Neuronal stem cell (in vitro differentiated cells): ENCODE measurements at regions not wholly inside any gene's neighbourhood (a gene's known extent, or its start where the extent isn't known, plus 50 kb on each side); places are given as distances from the start of the nearest gene placed in this dataset.

ENCODE experiments used
- DNase-seq: peaks from one replicate; pipeline ENCODE4 v3.0.0-alpha.2; 2013; ENCODE audit warnings: low spot score
- H2AFZ ChIP-seq: one replicate; pipeline ENCODE4 v1.6.1; 2013; ENCODE audit warnings: mild to moderate bottlenecking, low read length, inconsistent platforms
- H2AK5ac ChIP-seq: 2 replicates; pipeline ENCODE4 v1.6.1; 2013; ENCODE audit warnings: low read depth, mild to moderate bottlenecking, inconsistent platforms, low read length, moderate library complexity, mixed read lengths
- H2BK120ac ChIP-seq: 2 replicates; pipeline ENCODE4 v1.6.1; 2013; ENCODE audit warnings: low read depth, mild to moderate bottlenecking, inconsistent platforms, low read length, moderate library complexity, mixed read lengths
- H2BK12ac ChIP-seq: one replicate; pipeline ENCODE4 v1.6.1; 2013; ENCODE audit warnings: low read length, inconsistent platforms
- H2BK15ac ChIP-seq: 2 replicates; pipeline ENCODE4 v1.6.1; 2013; ENCODE audit warnings: mild to moderate bottlenecking, low read length, inconsistent platforms, mixed read lengths
- H2BK5ac ChIP-seq: one replicate; pipeline ENCODE4 v1.6.1; 2013; ENCODE audit warnings: inconsistent platforms, mild to moderate bottlenecking, low read length, moderate library complexity
- H3K14ac ChIP-seq: one replicate; pipeline ENCODE4 v1.6.1; 2013; ENCODE audit warnings: low read length, inconsistent platforms
- H3K18ac ChIP-seq: 2 replicates; pipeline ENCODE4 v1.6.1; 2013; ENCODE audit warnings: low read length, inconsistent platforms
- H3K23ac ChIP-seq: 2 replicates; pipeline ENCODE4 v1.6.1; 2013; ENCODE audit warnings: low read depth, mild to moderate bottlenecking, mixed read lengths, low read length, inconsistent platforms; ENCODE audit not compliant: poor library complexity
- H3K27ac ChIP-seq: replicated peaks from 3 replicates; pipeline ENCODE4 v1.5.1; 2013; ENCODE audit warnings: low read length, inconsistent platforms
- H3K27me3 ChIP-seq, 3 experiments: 2 replicates each; pipeline ENCODE4 v1.6.1; 2013; ENCODE audit warnings: low read length in 3 of 3, mild to moderate bottlenecking in 2 of 3, inconsistent platforms in 1 of 3, low read depth in 1 of 3, mixed read lengths in 1 of 3, moderate library complexity in 1 of 3; ENCODE audit not compliant: control insufficient read depth in 3 of 3, insufficient read depth in 3 of 3
- H3K36me3 ChIP-seq, 2 donors: replicated peaks in 1 of 2; 2 replicates each; pipeline ENCODE4 v1.6.1; 2013; ENCODE audit warnings: low read length in 2 of 2; ENCODE audit not compliant: control insufficient read depth in 2 of 2, insufficient read depth in 2 of 2
- H3K4ac ChIP-seq: 2 replicates; pipeline ENCODE4 v1.6.1; 2013; ENCODE audit warnings: inconsistent platforms, mild to moderate bottlenecking, low read length, moderate library complexity
- H3K4me1 ChIP-seq, 2 donors: 1 replicate in 1 of 2; 2 replicates in 1 of 2; pipeline ENCODE4 v1.6.1; 2013; ENCODE audit warnings: low read length in 2 of 2, low read depth in 1 of 2; ENCODE audit not compliant: control insufficient read depth in 2 of 2, insufficient read depth in 1 of 2
- H3K4me2 ChIP-seq: one replicate; pipeline ENCODE4 v1.6.1; 2013; ENCODE audit warnings: mild to moderate bottlenecking, low read length, inconsistent platforms; ENCODE audit not compliant: insufficient read depth, poor library complexity, severe bottlenecking
- H3K4me3 ChIP-seq, 2 donors: 2 replicates each; pipeline ENCODE4 v1.5.1; 2013; ENCODE audit warnings: low read length in 2 of 2, mild to moderate bottlenecking in 2 of 2, inconsistent platforms in 1 of 2, moderate library complexity in 1 of 2
- H3K79me1 ChIP-seq: one replicate; pipeline ENCODE4 v1.6.1; 2013; ENCODE audit warnings: low read depth, mild to moderate bottlenecking, inconsistent platforms, low read length, moderate library complexity
- H3K9ac ChIP-seq: one replicate; pipeline ENCODE4 v1.6.1; 2013; ENCODE audit warnings: mild to moderate bottlenecking, low read depth, low read length, inconsistent platforms; ENCODE audit not compliant: poor library complexity
- H3K9me3 ChIP-seq, 2 donors: replicated peaks in 1 of 2; 2 replicates each; pipeline versions ENCODE3 to v1.6.1; 2013; ENCODE audit warnings: low read length in 2 of 2, mild to moderate bottlenecking in 2 of 2, inconsistent platforms in 1 of 2, low read depth in 1 of 2, mixed read lengths in 1 of 2, moderate library complexity in 1 of 2; ENCODE audit not compliant: control insufficient read depth in 2 of 2, insufficient read depth in 1 of 2
- H4K8ac ChIP-seq: one replicate; pipeline ENCODE4 v1.6.1; 2013; ENCODE audit warnings: low read depth, mild to moderate bottlenecking, inconsistent platforms, low read length, moderate library complexity
- H4K91ac ChIP-seq: one replicate; pipeline ENCODE4 v1.6.1; 2013; ENCODE audit warnings: low read length, low read depth, mild to moderate bottlenecking, inconsistent platforms; ENCODE audit not compliant: poor library complexity
- WGBS, 2 donors: extraction: QIAGEN DNeasy Blood & Tissue Kit; methylation state at CpG; one replicate each; pipeline ENCODE4 v1.1.7; 2013; ENCODE audit warnings: missing lambda C conversion rate in 2 of 2, mixed read lengths in 1 of 2; ENCODE audit not compliant: insufficient read length in 2 of 2, insufficient replicate concordance in 1 of 2; ENCODE audit errors: extremely low coverage in 2 of 2; 5-methylcytosine and 5-hydroxymethylcytosine counted together

DNA sequence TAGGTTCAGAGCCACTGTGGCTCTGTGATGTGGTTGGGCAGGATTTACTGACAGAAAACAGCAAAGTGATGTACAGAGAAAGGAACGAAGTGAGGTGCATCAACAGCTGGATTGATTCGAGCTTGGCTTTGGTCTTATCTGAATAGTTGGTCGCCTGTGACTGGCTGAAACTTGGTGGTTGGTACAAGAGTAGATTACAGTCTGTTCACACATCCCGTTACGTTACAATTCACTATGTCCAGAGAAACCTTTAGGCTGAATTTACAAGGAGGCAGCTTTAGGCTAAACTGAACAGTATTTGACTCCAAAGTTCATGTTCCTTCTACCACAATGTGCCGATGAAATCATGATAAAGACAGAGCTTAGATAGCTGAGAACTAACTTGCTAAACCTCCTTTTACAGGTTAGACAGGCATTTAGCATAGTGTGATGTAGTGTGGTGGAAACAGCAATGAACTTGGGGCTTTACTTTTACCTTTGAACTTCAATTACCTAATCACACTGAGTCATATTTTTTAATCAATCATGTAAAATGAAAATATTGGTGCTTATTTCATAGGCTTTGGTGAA is 210.2 kb upstream of the PUM3 start:
- Histone ChIP-seq H4K91ac (no peak overlapping the region), H3K36me3 (no peaks in the 10 kb centered on the region), H2AK5ac (no peak overlapping the region), H3K27ac (no peak overlapping the region), H3K4me1 (no peaks in the 10 kb centered on the region), H3K4ac (no peak overlapping the region), H3K79me1 (no peaks in the 10 kb centered on the region), H3K4me3 (no peak overlapping the region), H3K4me2 (no peak overlapping the region), H3K23ac (no peak overlapping the region), H3K9me3 (no peaks in the 10 kb centered on the region), H2BK12ac (no peak overlapping the region), H4K8ac (no peak overlapping the region), H2BK15ac (no peak overlapping the region), H3K9ac (no peak overlapping the region), H3K27me3 (no peaks in the 10 kb centered on the region), H2AFZ (no peak overlapping the region), H3K14ac (no peak overlapping the region), H3K18ac (no peak overlapping the region), H2BK5ac (no peak overlapping the region), H2BK120ac (no peak overlapping the region)
- no peak for DNase-seq
- WGBS, 2 donors: no CpG with 5 or more reads among the region's 6 CpGs

DNA sequence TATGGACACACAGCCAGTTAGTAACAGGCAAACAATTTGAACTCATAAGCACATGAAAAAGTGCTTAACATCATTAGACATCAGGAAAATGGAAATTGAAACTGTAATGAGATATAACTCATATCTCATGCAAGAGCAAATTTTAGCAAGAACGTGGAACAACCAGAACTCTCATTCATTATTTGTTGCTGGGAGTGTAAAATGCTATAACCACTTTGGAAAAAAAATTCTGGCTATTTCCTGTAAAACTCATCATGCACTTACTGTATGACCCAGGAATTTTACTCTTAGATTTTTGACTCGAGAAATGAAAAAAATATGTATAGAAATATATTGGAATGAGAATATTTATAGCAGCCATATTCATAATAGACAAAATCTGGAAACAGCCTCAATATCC is 205.7 kb upstream of the PUM3 start:
- no CpG with 5 or more reads among the region's 2 CpGs for WGBS, 2 donors
- Histone ChIP-seq H2BK12ac (no peak overlapping the region), H2BK15ac (no peak overlapping the region), H3K9me3 (no peaks in the 10 kb centered on the region), H3K4me1 (peaks cover 0 to 3% of the 10 kb centered on the region in 2 donors), H3K14ac (no peak overlapping the region), H3K4me2 (no peak overlapping the region), H3K9ac (no peak overlapping the region), H3K36me3 (no peaks in the 10 kb centered on the region), H3K27me3 (no peaks in the 10 kb centered on the region), H3K4me3 (no peak overlapping the region), H3K18ac (no peak overlapping the region), H2AK5ac (no peak overlapping the region), H3K79me1 (no peaks in the 10 kb centered on the region), H2BK5ac (no peak overlapping the region), H3K4ac (no peak overlapping the region), H2BK120ac (no peak overlapping the region), H4K8ac (no peak overlapping the region), H4K91ac (no peak overlapping the region), H3K23ac (no peak overlapping the region), H2AFZ (no peak overlapping the region), H3K27ac (no peak overlapping the region)
- DNase-seq: no peak

DNA sequence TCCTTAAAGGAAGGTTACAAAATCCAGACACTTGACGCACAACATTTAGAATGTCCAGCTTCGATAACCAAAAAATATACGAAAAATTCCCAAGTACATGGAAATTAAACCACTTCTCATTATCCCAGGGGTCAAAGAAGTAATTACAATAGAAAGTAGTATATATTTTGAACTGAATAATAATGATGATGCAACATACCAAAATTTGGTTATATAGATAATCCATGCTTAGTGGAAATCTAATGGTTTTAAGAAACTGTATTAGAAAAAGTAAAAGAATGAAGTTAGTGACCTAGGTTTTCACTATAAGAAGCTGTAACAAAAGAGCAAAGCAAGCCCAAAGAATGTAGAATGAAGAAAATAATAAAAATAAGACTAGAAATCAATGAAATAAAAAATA is 204.0 kb upstream of the PUM3 start:
- Histone ChIP-seq H3K27ac (no peak overlapping the region), H3K18ac (no peak overlapping the region), H2BK15ac (no peak overlapping the region), H3K27me3 (no peaks in the 10 kb centered on the region), H3K36me3 (no peaks in the 10 kb centered on the region), H3K9ac (no peak overlapping the region), H2AK5ac (no peak overlapping the region), H2AFZ (no peak overlapping the region), H2BK120ac (no peak overlapping the region), H3K79me1 (no peaks in the 10 kb centered on the region), H3K23ac (no peak overlapping the region), H3K4me1 (peaks cover 0 to 3% of the 10 kb centered on the region in 2 donors), H3K4me2 (no peak overlapping the region), H3K9me3 (no peaks in the 10 kb centered on the region), H3K14ac (no peak overlapping the region), H4K8ac (no peak overlapping the region), H3K4ac (no peak overlapping the region), H2BK5ac (no peak overlapping the region), H2BK12ac (no peak overlapping the region), H4K91ac (no peak overlapping the region), H3K4me3 (no peak overlapping the region)
- DNase-seq: no peak
- WGBS, 2 donors: no CpG with 5 or more reads among the region's 3 CpGs

DNA sequence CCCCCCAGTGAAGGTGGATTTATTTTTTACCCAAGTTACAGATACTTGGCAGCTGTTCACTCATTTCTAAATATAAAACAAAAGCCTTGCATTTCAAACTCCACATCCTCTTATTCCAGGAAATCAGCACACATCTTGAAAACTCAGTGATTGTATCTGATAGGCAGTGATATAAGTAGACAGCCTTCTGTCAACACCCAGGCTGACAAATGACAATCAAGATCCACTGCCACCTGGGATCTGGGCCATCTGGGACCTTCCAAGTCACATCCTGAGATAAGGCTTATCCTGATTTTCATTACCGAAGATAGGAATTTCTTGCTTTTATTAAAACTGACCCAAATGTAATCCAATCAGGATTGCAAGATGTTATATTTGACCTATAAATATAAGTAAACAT is 201.3 kb upstream of the PUM3 start:
- no peak overlapping the region for H4K8ac ChIP-seq
- no peak overlapping the region for H3K14ac ChIP-seq
- no peaks in the 10 kb centered on the region for H3K36me3 ChIP-seq
- WGBS, 2 donors: no CpG with 5 or more reads among the region's 1 CpG
- no peaks in the 10 kb centered on the region for H3K79me1 ChIP-seq
- H2AFZ ChIP-seq: no peak overlapping the region
- no peak for DNase-seq
- no peak overlapping the region for H3K4ac ChIP-seq
- H2BK12ac ChIP-seq: no peak overlapping the region
- H3K4me1 ChIP-seq: peaks cover 0 to 3% of the 10 kb centered on the region in 2 donors
- no peak overlapping the region for H3K9ac ChIP-seq
- H4K91ac ChIP-seq: no peak overlapping the region
- no peak overlapping the region for H3K27ac ChIP-seq
- no peak overlapping the region for H3K4me3 ChIP-seq
- no peak overlapping the region for H3K4me2 ChIP-seq
- H3K27me3 ChIP-seq: no peaks in the 10 kb centered on the region
- no peak overlapping the region for H3K23ac ChIP-seq
- no peak overlapping the region for H2BK5ac ChIP-seq
- H3K18ac ChIP-seq: no peak overlapping the region
- no peak overlapping the region for H2AK5ac ChIP-seq
- H2BK120ac ChIP-seq: no peak overlapping the region
- H3K9me3 ChIP-seq: no peaks in the 10 kb centered on the region
- H2BK15ac ChIP-seq: no peak overlapping the region
